ENCODE measurements at regions not wholly inside any gene's neighbourhood (a gene's known extent, or its start where the extent isn't known, plus 50 kb on each side); places are given as distances from the start of the nearest gene placed in this dataset.

- intact Hi-C loops (cut with DNase I), result no loop called here
- Histone ChIP-seq H3K27ac (no peak overlapping the region), H3K4me1 (replicated peaks) (no peaks in the 10 kb centered on the region), H3K27me3 (replicated peaks; ENCODE audit: insufficient read depth) (no peaks in the 10 kb centered on the region), H3K4me3 (no peak overlapping the region), H3K9me3 (no peaks in the 10 kb centered on the region), H3K36me3 (no peaks in the 10 kb centered on the region)
- WGBS, result 89% methylated on average over 4 of the region's 4 CpGs
- no peak for TF ChIP-seq CTCF (IDR thresholded peaks at IDR 0.05)
- no peak for TF ChIP-seq POLR2AphosphoS5 (IDR thresholded peaks at IDR 0.05)
- TF ChIP-seq POLR2A (IDR thresholded peaks at IDR 0.05), result no peak
- no peak for DNase-seq (ENCODE audit: low spot score)
These were observed 1152.2 kb upstream of the SPRY2 start for GRCh38 chr13:81493144-81493543.

DNA sequence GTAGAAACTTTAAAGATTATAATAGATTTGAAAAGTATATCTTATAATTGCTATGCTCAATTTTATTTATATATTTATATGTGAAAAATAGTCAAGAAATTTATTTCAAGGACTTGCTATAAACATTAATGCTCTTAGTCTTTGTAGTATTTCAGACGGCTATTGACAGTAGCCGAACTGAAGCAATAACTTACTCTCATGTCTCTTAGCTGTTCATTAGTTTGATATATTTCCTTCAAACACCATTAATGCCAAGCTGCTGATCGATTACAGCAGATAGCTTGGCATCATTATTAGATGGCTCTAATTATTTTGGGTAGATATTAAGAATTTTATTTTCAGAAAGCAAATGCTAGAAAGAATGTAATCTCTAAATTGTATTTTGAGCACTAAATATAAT, 1151.5 kb upstream of the SPRY2 start:
- WGBS, result 89% methylated on average over 3 of the region's 3 CpGs
- H3K4me3 ChIP-seq, result no peak overlapping the region
- intact Hi-C loops (cut with DNase I), result no loop called here
- no peaks in the 10 kb centered on the region for H3K36me3 ChIP-seq
- H3K27me3 ChIP-seq (replicated peaks; ENCODE audit: insufficient read depth), result no peaks in the 10 kb centered on the region
- H3K9me3 ChIP-seq, result no peaks in the 10 kb centered on the region
- TF ChIP-seq CTCF (IDR thresholded peaks at IDR 0.05), result no peak
- no peak for TF ChIP-seq POLR2AphosphoS5 (IDR thresholded peaks at IDR 0.05)
- no peak for TF ChIP-seq POLR2A (IDR thresholded peaks at IDR 0.05)
- no peak for DNase-seq (ENCODE audit: low spot score)
- no peaks in the 10 kb centered on the region for H3K4me1 ChIP-seq (replicated peaks)
- H3K27ac ChIP-seq, result no peak overlapping the region

- 61% methylated on average over 1 of the region's 1 CpG for WGBS
- H3K27me3 ChIP-seq (replicated peaks; ENCODE audit: insufficient read depth), result no peaks in the 10 kb centered on the region
- H3K27ac ChIP-seq, result no peak overlapping the region
- no peak for TF ChIP-seq POLR2A (IDR thresholded peaks at IDR 0.05)
- no peak for TF ChIP-seq CTCF (IDR thresholded peaks at IDR 0.05)
- TF ChIP-seq POLR2AphosphoS5 (IDR thresholded peaks at IDR 0.05), result no peak
- intact Hi-C loops (cut with DNase I), result no loop called here
- H3K4me3 ChIP-seq, result no peak overlapping the region
- no peaks in the 10 kb centered on the region for H3K9me3 ChIP-seq
- no peak for DNase-seq (ENCODE audit: low spot score)
- no peaks in the 10 kb centered on the region for H3K4me1 ChIP-seq (replicated peaks)
- no peaks in the 10 kb centered on the region for H3K36me3 ChIP-seq
These were observed 1147.1 kb upstream of the SPRY2 start for GRCh38 chr13:81488021-81488420.

GRCh38 chr13:81487151-81487550, 1146.2 kb upstream of the SPRY2 start:
- no peaks in the 10 kb centered on the region for H3K9me3 ChIP-seq
- H3K36me3 ChIP-seq, result no peaks in the 10 kb centered on the region
- no peaks in the 10 kb centered on the region for H3K27me3 ChIP-seq (replicated peaks; ENCODE audit: insufficient read depth)
- WGBS, result 71% methylated on average over 3 of the region's 3 CpGs
- DNase-seq (ENCODE audit: low spot score), result no peak
- H3K4me3 ChIP-seq, result no peak overlapping the region
- no peaks in the 10 kb centered on the region for H3K4me1 ChIP-seq (replicated peaks)
- intact Hi-C loops (cut with DNase I), result no loop called here
- H3K27ac ChIP-seq, result no peak overlapping the region
- no peak for TF ChIP-seq POLR2AphosphoS5 (IDR thresholded peaks at IDR 0.05)
- TF ChIP-seq CTCF (IDR thresholded peaks at IDR 0.05), result no peak
- TF ChIP-seq POLR2A (IDR thresholded peaks at IDR 0.05), result no peak

DNA sequence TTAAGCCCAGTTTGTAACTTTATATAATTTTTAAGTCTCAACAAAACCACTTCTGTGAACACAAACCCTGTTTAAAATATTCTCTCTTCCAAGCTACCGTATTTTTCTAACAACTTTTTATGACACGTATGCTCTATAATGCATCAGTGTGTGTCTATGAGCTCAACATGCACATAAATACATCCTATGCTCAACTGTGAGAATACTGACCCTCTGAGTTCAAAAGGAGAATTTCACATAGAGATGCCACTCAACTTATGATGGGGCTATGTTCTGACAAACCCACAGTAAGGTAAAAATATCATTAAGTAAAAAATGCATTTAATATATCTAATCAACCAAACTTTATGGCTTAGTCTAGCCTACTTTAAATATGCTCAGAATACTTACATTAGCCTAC, 1139.7 kb upstream of the SPRY2 start:
- no peak for DNase-seq (ENCODE audit: low spot score)
- H3K27ac ChIP-seq, result no peak overlapping the region
- H3K27me3 ChIP-seq (replicated peaks; ENCODE audit: insufficient read depth), result no peaks in the 10 kb centered on the region
- no peak overlapping the region for H3K4me3 ChIP-seq
- intact Hi-C loops (cut with DNase I), result no loop called here
- no peaks in the 10 kb centered on the region for H3K4me1 ChIP-seq (replicated peaks)
- 57% methylated on average over 2 of the region's 2 CpGs for WGBS
- H3K36me3 ChIP-seq, result no peaks in the 10 kb centered on the region
- no peaks in the 10 kb centered on the region for H3K9me3 ChIP-seq
- TF ChIP-seq POLR2A (IDR thresholded peaks at IDR 0.05) (no peak), POLR2AphosphoS5 (IDR thresholded peaks at IDR 0.05) (no peak), CTCF (IDR thresholded peaks at IDR 0.05) (no peak)
